Urinary bladder (tissue), 3 donors: ENCODE measurements at regions not wholly inside any gene's neighbourhood (a gene's known extent, or its start where the extent isn't known, plus 50 kb on each side); places are given as distances from the start of the nearest gene placed in this dataset.
"Not testable (repeated sequence)": the region's sequence is repeated elsewhere in the genome, so short reads cannot be mapped to it uniquely, and the experiment has no call there.

Source experiments
- DNase-seq: peaks from one replicate; pipeline ENCODE4 v3.0.0-alpha.2; 2015; ENCODE audit errors: extremely low spot score
- H3K27ac ChIP-seq: one replicate; pipeline ENCODE4 v1.5.1; 2013; ENCODE audit warnings: low read depth, mild to moderate bottlenecking, moderate library complexity
- H3K36me3 ChIP-seq: one replicate; pipeline ENCODE4 v1.6.1; 2013; ENCODE audit warnings: mild to moderate bottlenecking, moderate library complexity; ENCODE audit not compliant: insufficient read depth
- H3K4me1 ChIP-seq: one replicate; pipeline ENCODE4 v1.6.1; 2013; ENCODE audit warnings: mild to moderate bottlenecking, moderate library complexity; ENCODE audit not compliant: insufficient read depth
- H3K4me3 ChIP-seq: one replicate; pipeline ENCODE4 v1.5.1; 2013; ENCODE audit warnings: low read depth, low read length
- WGBS: extraction: QIAGEN DNeasy Blood & Tissue Kit; methylation state at CpG from one replicate; pipeline ENCODE4 v1.1.7; 2013; 5-methylcytosine and 5-hydroxymethylcytosine counted together
- donor health status: healthy with polysubstance abuse.
- donor health status: healthy.

GRCh38 chrX:124181515-124181914 lies 150.9 kb upstream of the TEX13D start:
- not testable (repeated sequence) for DNase-seq, H3K36me3 ChIP-seq, H3K4me3 ChIP-seq, H3K4me1 ChIP-seq, H3K27ac ChIP-seq
- 83% methylated on average over 8 of the region's 8 CpGs for WGBS

- Histone ChIP-seq H3K36me3 (no peaks in the 10 kb centered on the region), H3K4me3 (no peak overlapping the region), H3K27ac (no peak overlapping the region), H3K4me1 (no peaks in the 10 kb centered on the region)
- DNase-seq = no peak
- WGBS = 80% methylated on average over 2 of the region's 2 CpGs
Observed at GRCh38 chrX:124190440-124190839, 142.0 kb upstream of the TEX13D start.

- H3K36me3 ChIP-seq = no peaks in the 10 kb centered on the region
- no peaks in the 10 kb centered on the region for H3K4me1 ChIP-seq
- H3K4me3 ChIP-seq = no peak overlapping the region
- no peak for DNase-seq
- no peak overlapping the region for H3K27ac ChIP-seq
- 27% methylated on average over 5 of the region's 5 CpGs for whole genome bisulfite sequencing
Observed at GRCh38 chrX:124194199-124194598, 138.3 kb upstream of the TEX13D start.

- Histone ChIP-seq H3K4me3 (no peak overlapping the region), H3K27ac (no peak overlapping the region)
Observed at GRCh38 chrX:124194901-124195300, 137.6 kb upstream of the TEX13D start.

GRCh38 chrX:124203311-124203710 lies 129.1 kb upstream of the TEX13D start:
- WGBS = 97% methylated on average over 1 of the region's 1 CpG
- DNase-seq = no peak
- H3K4me1 ChIP-seq = no peaks in the 10 kb centered on the region
- no peaks in the 10 kb centered on the region for H3K36me3 ChIP-seq
- no peak overlapping the region for H3K27ac ChIP-seq
- H3K4me3 ChIP-seq = no peak overlapping the region

More at GRCh38 chrX:124194901-124195300, 137.6 kb upstream of the TEX13D start:
- no peaks in the 10 kb centered on the region for H3K4me1 ChIP-seq
- H3K36me3 ChIP-seq = no peaks in the 10 kb centered on the region
- DNase-seq = no peak
- 29% methylated on average over 8 of the region's 8 CpGs for WGBS

GRCh38 chrX:124208660-124209059 lies 123.8 kb upstream of the TEX13D start:
- H3K4me3 ChIP-seq = no peak overlapping the region
- no peaks in the 10 kb centered on the region for H3K4me1 ChIP-seq
- no peaks in the 10 kb centered on the region for H3K36me3 ChIP-seq
- no peak overlapping the region for H3K27ac ChIP-seq
- 65% methylated on average over 5 of the region's 5 CpGs for WGBS
- no peak for DNase-seq

GRCh38 chrX:124209792-124210576 lies 122.5 kb upstream of the TEX13D start:
- WGBS = 76% methylated on average over 6 of the region's 6 CpGs
- no peak overlapping the region for H3K27ac ChIP-seq
- H3K4me1 ChIP-seq = no peaks in the 10 kb centered on the region
- no peak overlapping the region for H3K4me3 ChIP-seq
- no peaks in the 10 kb centered on the region for H3K36me3 ChIP-seq
- DNase-seq = no peak

GRCh38 chrX:124211312-124211942 lies 121.0 kb upstream of the TEX13D start:
- 74% methylated on average over 3 of the region's 3 CpGs for WGBS
- Histone ChIP-seq H3K36me3 (no peaks in the 10 kb centered on the region), H3K4me3 (no peak overlapping the region), H3K27ac (no peak overlapping the region), H3K4me1 (no peaks in the 10 kb centered on the region)
- DNase-seq = no peak

- Histone ChIP-seq H3K4me1 (no peaks in the 10 kb centered on the region), H3K27ac (no peak overlapping the region), H3K36me3 (no peaks in the 10 kb centered on the region), H3K4me3 (no peak overlapping the region)
- WGBS = 79% methylated on average over 3 of the region's 3 CpGs
- no peak for DNase-seq
Observed at GRCh38 chrX:124212622-124213021, 119.8 kb upstream of the TEX13D start.

GRCh38 chrX:124215786-124216185 lies 116.7 kb upstream of the TEX13D start:
- H3K27ac ChIP-seq = no peak overlapping the region
- H3K4me1 ChIP-seq = no peaks in the 10 kb centered on the region
- H3K4me3 ChIP-seq = no peak overlapping the region
- no peaks in the 10 kb centered on the region for H3K36me3 ChIP-seq
- no peak for DNase-seq
- WGBS = 97% methylated on average over 4 of the region's 4 CpGs

- no peak for DNase-seq
- 75% methylated on average over 8 of the region's 8 CpGs for WGBS
- no peaks in the 10 kb centered on the region for H3K36me3 ChIP-seq
- H3K4me3 ChIP-seq = no peak overlapping the region
- no peak overlapping the region for H3K27ac ChIP-seq
- no peaks in the 10 kb centered on the region for H3K4me1 ChIP-seq
Observed at GRCh38 chrX:124216396-124217115, 115.9 kb upstream of the TEX13D start.

- H3K27ac ChIP-seq = no peak overlapping the region
- no peak overlapping the region for H3K4me3 ChIP-seq
- WGBS = 54% methylated on average over 10 of the region's 10 CpGs
- no peaks in the 10 kb centered on the region for H3K4me1 ChIP-seq
- no peaks in the 10 kb centered on the region for H3K36me3 ChIP-seq
- no peak for DNase-seq
Observed at GRCh38 chrX:124217304-124218251, 114.9 kb upstream of the TEX13D start.

GRCh38 chrX:124223524-124223923 lies 108.9 kb upstream of the TEX13D start:
- Histone ChIP-seq H3K36me3 (no peaks in the 10 kb centered on the region), H3K27ac (no peak overlapping the region), H3K4me1 (no peaks in the 10 kb centered on the region), H3K4me3 (no peak overlapping the region)
- 59% methylated on average over 7 of the region's 7 CpGs for WGBS
- no peak for DNase-seq
